Hematopoietic multipotent progenitor cell treated with erythropoietin and hydrocortisone succinate and interleukin-3 and kit ligand, for 8 days (in vitro differentiated cells): ENCODE measurements at regions not wholly inside any gene's neighbourhood (a gene's known extent, or its start where the extent isn't known, plus 50 kb on each side); places are given as distances from the start of the nearest gene placed in this dataset.

Experiments
- DNase-seq: peaks from one replicate; pipeline ENCODE4 v3.0.0-alpha.2; 2015

DNA sequence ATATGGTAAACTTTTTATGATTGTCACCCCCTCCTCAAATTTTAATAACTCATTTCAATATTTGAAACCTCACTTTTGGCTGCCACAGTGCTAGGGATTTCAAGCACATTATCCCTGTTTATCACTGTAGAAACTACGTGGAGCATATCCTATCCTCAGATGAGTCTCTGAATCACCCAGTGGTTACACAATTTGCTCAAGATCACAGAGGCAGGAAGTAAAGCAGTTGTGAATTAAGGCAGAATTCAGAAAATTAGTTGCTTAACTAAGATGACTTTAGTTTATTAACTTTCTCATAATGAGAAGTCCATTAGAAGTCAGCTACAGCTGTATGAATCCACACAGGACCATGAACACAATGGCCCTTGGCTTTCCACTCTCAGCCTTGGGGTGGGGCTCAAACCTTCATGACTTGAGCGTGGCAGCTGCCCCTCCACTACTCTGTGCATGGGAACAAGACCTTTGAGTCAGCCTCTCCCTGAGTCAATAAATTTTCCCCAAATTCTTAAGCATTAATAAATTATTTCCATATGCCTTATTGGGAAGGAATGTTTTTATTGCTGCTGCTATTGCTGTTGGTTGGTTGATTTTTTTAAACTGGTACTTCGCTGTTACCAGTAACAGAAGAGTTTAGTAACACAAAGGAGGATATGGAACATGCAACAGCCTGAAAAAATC, 369.0 kb downstream of the CBLN2 start:
- DNase-seq = no peak

DNA sequence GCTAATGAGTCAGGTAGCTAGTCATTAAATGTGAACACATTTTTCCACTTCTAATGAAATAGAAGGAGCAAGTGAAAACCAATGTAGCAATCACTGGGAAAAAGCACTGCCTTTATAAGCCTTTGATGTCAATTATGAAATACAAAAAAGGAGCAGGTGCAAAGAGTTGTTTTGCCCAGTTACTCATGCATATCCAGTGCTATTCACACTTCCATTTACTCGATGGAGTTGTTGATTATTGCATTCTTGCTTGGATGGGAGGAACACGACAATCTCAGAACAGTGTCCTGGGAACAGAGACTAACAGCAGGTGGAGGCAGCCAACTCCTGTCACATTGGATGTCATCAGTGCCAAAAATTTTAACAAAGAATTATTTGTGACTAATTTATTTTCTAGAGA, 372.5 kb downstream of the CBLN2 start:
- no peak for DNase-seq

DNA sequence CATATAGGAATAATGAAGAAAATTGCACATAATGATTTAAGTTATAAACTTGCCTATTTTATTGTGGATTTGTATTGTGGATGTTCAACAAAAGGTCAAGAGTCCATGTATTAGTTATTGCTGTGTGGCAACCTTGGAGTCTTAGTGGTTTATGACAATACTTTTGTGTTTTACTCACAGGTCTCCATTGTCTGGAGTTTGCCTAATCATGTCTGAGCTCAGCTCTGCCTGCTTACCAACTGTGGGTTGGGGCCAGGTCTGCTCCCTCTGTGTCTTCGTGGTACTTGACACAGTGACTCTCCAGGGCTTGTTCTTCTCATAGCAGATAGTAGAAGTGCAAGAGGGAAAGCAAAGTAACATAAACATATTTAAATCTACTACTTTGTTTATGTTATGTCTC, 382.5 kb downstream of the CBLN2 start:
- no peak for DNase-seq

DNA sequence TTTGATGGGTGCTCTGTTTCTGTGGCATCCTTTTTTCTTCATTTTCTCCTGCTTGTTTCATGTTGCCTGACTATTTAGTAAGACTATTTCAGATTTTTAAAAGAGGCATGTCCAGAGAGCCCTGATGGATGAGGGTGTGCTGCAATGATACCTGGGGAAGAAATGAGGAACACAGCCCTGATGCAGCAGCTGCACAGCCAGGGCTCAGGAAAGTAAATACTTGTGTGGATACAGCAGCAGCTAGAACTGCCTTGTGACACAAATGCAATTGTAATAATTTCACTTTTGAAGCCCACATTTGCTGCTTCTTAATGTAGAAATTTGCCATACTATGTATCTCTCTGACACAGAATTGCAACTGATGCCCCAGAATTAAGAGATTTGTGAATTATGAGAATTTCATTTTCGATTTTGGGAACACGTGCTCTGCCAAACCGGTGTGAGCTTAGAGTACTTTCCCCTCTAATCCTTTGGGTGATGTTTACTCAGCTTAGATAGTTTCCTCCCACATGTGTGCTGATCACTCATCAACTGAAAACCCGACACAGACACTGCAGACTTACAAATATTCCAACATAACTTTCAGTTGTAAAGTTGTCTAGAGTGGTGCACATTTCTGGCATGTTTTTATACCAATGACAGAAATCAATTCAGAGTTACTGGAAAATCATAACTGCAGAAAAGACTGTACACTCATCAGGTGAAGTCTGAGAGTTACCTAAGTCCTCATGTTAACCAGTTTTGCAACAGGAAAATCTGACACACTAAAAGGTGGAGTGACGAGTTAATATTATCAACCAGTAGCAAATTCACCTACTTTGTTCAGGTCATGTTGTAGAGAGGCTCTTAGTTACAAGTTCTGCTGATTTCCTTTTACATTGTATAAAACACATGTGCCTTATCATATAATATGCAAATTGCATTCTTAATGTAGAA, 383.4 kb downstream of the CBLN2 start:
- DNase-seq = no peak

DNA sequence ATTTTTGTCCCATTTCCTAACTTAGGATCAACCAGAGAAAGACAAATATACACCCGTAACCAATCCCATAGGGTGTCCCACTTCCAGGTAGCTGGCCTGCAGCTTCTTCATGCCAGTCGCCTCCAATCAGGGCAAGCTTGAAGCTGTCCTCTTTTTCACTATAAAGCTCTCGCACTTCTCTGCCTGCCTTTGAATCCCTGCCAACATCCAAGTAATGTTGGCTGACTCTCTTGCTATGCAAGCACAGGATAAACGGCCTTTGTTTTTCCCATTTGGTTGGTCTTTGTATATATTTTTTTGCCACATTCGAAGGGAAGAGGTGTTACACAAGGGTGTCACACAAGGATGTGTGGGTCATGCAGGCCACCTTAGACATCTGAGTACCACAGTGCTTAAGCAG, 388.8 kb downstream of the CBLN2 start:
- DNase-seq = no peak

DNA sequence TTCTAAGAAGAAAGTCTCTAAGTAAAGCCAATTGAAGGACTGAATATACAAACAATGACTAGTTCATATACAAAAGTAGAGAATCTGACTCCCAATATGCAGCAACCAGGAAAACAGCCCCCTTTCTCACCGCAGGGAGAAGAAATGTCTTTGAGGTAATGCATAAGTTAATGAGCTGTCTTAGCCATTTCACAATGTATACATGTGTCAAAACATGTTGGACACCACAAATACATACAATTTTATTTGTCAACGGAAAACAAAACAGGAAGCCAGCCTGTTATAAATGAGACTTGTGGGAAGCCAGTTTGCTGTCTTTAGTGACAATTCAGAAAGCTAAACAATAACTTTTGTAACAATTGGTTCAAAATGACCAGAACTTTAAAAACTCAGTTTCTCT, 389.2 kb downstream of the CBLN2 start:
- DNase-seq = no peak

DNA sequence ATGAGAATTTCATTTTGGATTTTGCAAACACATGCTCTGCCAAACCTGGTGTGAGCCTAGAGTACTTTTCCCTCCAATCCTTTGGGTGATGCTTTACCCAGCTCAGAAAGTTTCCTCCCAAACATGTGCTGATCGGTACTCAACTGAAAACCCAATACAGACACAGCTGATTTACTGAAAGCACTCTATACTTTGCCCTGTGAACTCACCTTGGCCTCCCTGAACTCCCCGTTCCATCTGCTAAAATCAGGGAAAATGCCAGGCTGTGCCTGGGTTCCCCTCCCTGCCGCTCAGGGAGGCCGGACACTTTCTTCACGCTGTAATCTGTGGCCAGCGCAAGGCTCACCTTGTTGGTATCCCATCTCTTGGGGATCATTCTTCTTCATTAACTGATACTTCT, 391.2 kb downstream of the CBLN2 start:
- no peak for DNase-seq

DNA sequence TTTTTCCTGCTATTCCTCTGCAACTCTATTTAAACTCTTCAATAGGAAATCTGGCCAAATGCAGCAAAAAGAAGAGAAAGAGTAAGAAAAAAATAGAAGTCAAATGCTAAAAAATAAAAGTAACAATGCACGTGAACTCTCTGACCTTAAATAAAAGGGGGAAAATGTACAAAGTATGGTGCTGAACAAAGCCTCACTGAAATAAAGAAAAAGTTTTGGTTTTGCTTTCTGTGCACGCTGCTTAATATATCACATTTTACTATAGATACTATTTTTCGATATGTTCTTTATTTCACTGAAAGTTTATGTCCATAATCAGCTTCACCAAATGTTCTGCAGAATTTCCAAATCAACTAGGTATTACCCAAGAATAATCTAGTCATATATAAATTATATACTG, 396.3 kb downstream of the CBLN2 start:
- no peak for DNase-seq

DNA sequence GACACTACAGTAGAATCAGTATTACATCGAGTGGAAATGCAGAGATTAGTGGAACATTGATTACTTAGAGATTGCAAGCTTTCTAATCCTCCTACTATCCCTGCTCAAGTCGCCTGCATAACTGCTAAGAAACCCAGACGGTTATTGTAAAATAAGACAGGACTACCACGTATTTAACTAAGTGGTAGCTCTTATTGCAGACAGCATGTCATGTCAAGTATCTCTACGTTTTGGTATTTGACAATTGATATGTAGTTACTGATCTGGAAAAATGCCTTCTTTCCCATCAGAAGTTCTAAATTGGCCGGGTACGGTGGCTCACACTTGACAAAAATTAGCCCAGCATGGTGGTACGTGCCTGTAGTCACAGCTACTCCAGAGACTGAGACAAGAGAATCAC, 404.1 kb downstream of the CBLN2 start:
- no peak for DNase-seq

DNA sequence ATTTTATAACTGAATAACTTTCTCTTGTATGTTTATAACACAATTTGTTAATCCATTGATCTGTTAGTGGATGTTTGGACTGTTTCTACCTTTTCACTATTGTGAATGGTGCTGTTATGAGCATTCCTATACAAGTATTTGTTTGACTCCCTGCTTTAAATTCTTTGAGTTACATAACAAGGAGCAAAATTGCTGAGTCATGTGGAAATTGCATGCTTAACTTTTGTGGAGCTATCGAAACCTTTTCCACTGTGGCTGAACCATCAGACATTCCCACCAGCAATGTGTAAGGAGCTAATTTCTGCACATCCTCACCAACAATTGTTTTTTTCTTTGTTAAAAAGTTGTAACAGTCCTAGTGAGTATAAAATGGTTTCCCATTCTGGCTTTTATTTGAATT, 415.5 kb downstream of the CBLN2 start:
- no peak for DNase-seq

DNA sequence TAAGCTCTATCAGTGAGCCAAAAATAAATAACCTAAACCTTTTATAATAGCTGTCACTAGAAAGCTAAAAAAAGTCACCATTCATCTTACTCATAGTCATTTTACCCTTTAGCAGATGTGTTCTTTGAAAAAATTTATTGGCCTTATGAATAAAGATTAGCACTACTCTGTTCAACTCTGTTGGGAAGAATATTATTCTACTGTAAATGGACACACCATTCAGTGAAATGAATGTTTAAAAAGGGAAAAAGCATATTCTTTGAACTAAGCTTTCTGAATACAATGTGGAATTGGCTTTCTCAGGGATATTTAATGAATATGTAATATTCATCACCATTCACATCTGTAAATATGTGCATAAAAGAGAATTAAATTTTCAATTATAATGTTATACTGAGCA, 422.0 kb downstream of the CBLN2 start:
- no peak for DNase-seq

DNA sequence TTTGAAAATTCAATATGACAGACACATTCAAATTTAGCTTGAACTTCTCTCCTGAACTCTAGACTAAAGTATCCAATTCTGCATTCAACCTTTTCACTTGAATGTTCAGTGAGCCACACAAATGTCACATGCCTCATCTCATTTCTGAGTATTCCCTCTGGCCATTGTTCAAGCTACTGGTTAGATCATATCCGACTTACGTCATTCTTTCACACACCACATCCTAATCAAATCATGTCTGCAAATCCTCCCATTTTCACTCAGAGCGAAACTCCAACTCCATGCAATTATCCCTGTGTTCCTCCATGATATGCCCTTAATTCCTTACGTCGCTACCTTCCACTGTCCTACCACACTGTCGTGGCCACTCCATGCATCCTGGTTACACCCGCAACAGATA, 425.1 kb downstream of the CBLN2 start:
- DNase-seq = no peak

DNA sequence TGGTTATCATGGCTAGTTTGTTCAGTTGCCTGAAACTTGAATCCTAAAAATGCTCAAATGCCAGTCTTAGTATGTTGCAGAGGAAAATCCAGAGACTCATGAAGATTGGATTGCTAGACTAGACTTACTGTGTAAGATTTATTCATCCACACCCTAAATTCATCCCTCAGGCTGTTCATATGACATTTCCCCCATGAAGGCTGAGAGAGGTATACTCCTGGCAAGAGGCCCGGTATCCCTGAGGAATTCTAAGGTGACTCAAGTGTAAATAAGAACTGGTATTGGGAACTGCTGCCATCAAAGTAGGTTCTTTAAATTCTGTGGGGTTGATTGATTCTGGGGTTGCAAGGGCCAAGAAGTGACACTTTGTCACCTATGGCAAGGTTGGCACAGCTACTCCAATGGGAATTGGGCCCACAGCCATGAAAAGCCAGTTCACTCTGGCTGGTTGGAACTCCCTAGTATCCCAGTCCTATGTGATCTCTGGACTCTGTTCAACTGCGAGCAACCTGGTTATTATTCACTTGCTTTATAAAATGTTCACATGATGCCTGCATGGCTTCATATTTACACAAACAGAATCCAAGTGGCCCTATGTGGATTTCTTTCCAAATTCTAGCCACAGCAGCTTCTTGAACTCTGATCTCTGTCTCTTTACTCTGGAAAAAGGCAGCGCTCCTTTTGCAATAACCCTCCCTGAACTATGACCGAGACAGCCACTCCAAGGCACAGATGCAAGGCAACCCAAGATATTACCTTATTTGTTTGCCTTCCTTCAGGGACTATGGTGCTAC, 429.1 kb downstream of the CBLN2 start:
- DNase-seq = no peak

DNA sequence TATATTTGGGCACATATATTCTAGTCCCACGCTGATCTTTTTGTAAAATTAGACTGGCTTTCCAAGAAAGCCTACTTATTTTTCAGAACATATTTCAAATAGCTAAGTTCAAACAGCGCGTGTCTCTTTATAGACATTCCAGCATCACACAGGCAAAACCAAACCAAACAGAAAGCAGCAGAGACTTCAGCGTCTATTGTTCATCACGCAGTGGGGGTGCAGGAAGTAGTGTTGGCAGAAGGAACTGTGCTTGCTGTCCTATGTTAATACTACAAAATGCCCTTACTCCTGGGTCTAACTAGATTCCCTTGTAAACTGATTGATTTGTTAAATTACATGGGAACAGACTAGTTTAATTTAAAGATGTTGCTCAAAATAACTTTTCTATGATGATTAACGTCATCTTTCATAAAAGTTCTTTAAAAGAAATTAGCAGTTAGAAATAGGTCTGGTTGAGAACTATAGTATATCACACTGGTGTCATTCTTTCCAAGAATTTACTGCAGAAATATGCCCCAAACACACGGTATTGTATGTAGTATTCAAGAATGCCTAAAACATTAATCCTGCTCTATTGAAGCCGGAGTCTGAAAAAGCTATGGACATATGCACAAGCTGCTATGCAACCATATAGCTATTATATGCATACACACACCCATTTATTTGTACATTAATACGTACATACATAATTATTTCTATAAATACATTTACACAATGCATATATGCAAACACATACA, 436.3 kb downstream of the CBLN2 start:
- DNase-seq = no peak

DNA sequence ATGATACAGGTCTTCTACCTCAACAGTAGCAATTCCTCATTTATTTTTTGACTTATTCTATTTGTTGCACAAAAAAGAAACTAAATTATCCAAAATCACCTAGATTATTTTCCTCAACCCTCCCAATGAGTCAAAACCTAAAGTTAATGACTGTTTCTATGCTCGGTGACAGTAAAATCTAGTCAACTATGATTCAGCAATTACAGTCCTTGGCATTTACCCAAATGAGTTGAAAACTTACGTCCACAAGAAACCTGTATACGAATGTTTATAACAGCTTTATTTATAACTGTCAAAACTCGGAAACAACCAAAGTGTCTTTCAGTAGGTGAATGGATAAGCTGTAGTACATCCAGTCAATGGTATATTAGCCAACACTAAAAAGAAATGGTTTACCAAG, 439.3 kb downstream of the CBLN2 start:
- no peak for DNase-seq

DNA sequence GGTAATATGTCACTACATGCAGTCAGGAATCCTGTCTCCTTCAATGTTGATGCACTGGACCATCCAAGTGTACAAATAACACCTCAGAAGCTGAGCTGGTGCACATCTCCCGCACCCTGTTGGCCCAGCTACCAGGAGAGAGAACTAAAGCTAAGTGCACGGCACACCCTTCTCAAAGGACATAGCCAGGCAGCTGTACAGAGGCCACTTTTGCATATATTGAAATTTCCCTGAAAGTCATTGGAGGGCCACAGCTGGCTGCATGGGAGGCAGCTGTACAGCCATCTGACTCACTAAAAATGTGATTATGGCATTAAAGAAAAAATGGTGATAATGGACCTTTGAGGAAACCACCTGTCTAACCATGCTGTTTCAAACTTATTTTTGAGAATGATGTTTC, 441.7 kb downstream of the CBLN2 start:
- DNase-seq = no peak

DNA sequence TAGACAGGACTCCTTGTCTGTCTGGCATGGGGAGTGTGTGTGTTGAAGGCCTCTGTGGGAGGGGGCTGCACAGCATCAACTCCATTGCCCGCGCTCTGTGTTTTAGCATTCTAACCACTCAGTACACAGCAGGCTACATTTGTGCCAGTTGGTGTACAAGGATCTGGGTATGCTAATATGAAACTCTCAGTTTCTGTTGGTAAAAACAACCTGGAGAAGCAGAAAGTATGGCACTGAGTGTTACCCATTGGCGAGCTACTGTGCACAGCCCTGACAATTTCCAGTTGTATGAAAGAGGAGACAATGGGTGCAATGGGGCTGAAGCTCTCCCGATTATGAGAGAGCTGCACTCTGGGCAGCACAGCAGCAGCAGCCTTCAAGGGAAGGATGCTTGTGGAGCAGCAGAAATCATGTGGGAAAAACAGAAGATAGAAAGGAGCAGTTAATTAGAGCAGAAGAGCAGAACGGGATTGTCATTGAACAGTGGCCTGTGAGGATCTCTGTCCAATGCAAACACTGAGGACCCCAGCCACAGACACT, 443.6 kb downstream of the CBLN2 start:
- no peak for DNase-seq

DNA sequence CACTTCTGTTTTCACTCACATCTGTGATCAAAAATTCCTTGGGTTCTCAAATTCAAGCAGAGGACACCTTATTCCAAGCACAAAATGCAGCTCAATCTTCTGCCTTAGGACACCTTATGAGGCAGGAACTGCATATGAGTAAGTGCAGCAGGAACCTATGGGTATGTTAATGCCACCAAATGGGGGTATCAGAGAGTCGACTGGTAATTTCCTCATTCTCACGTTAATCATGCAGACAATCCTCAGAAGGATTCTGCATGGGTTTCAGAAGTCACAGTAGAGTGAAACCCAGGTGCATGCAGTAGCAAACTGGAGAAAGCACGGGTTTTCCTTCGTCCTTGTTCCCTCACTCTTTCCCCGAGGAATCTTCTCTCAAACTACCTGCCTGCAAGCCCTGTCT, 452.8 kb downstream of the CBLN2 start:
- no peak for DNase-seq

DNA sequence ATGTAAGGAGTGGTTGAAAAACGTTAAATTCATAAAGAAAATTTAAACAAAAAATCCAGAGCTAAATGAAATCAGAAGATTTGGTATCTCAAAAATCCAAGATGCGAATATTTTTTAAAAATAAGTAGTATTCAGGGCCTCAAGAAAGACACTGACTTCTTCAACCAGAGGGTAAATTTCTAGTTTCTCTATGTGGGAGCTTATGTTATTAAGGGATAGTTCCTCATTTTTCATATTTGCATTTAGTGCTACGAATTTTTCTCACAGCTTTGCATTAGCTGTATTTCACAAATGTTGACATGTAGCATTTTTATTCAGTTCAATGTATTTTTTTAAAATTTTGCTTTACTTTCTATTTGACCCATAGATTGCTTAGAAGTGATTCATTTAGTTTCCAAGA, 454.7 kb downstream of the CBLN2 start:
- no peak for DNase-seq

DNA sequence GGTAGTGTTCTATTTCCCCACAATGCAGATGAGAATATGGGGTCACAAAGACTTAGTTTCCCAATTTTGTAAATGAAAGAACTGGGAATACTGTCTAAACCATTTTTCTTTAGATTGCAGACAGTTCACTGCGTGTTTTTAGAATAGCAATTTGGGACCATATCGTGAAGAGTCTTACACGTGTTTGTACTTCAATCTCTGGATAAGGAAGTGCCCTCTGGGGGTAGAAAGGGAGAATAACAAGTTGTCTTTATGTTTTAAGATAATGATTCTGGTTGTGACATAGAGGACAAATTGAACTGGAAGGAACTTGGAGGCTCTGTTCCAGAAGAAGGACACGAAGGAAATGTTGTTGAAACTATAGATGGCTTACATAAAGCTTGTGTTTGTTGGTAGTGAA, 457.7 kb downstream of the CBLN2 start:
- peak; percentile 19 for DNase-seq

DNA sequence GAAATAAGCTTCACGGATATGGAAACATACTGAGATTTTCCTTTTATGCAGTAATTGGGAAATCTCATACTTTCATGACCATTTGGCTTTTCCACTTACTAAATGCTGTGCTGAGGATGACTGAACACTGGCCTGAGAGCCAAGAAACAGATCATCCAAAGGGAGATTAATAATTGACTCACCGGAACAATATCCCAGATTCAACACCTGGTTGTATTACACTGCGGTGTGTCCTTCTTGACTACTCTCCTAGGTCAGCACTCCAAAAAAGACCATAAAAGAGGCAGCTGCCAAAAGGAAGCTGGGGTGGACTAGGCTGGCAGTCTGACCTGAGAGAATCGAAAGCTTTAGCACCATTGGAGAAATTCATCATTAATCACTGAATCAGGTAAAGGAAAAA, 469.1 kb downstream of the CBLN2 start:
- no peak for DNase-seq

DNA sequence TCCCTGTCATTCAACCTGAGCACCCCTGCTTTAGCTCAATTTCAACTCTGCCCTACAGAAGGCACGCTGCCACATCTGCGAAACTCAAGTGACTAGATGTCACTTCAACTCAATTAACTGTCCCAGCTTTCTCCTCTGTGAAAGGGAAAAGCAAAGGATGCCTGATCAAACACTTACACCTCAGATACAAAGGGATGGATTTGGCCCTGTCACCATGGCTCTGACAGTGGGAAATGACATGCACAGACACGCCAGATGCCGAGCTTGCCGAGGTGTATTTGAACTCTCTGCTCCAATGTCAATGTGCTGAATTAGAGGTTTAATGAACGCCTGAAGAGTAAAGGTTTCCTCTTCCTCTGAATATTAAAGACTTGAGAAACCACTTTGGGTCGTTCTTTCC, 481.1 kb downstream of the CBLN2 start:
- no peak for DNase-seq

DNA sequence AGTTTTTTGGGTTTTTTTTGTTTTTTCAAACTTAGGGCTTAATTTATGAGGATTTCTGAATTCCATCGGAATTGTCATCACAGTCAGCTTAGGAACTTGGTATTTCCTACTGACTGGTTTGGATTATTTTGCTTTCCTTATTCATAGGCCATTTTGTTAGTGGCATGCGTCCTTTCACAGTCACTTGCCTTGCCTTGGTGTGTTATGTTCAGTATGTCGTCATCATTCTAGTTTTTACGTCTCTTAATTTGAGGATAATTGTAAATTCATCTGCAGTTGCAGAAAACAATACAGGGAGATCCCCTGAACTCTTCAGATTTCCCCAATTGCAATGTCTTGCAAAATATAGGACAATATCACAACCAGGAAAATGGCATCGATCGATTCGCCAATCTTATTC, 485.3 kb downstream of the CBLN2 start:
- DNase-seq = no peak
